BJ (cell line): ENCODE measurements at regions not wholly inside any gene's neighbourhood (a gene's known extent, or its start where the extent isn't known, plus 50 kb on each side); places are given as distances from the start of the nearest gene placed in this dataset.

Experiments
- CTCF ChIA-PET: fragments of 350-600 bp; formaldehyde crosslinking; extraction: SDS; loops from one replicate; lab custom pipeline; 2021; ENCODE audit warnings: antibody characterized with exemption, inconsistent platforms; lab: Yijun Ruan, JAX
- POLR2A ChIA-PET: fragments of 300-600 bp; sonication (Branson Sonifier 250); formaldehyde crosslinking; extraction: SDS; loops from one replicate; lab custom pipeline; 2021; ENCODE audit warnings: antibody characterized with exemption; lab: Charles Lee
- DNase-seq: peaks from one replicate; pipeline ENCODE4 v3.0.0-alpha.2; 2011; ENCODE audit warnings: low read depth
- H3K27me3 ChIP-seq: 2 replicates; pipeline ENCODE4 v1.6.0; 2011; ENCODE audit warnings: low read length; ENCODE audit not compliant: control insufficient read depth, insufficient read depth
- H3K36me3 ChIP-seq: 2 replicates; pipeline ENCODE4 v1.5.1; 2011; ENCODE audit warnings: low read length; ENCODE audit not compliant: control insufficient read depth, insufficient read depth
- H3K4me3 ChIP-seq: 2 replicates; pipeline ENCODE4 v1.5.1; 2011; ENCODE audit warnings: low read depth, mild to moderate bottlenecking, control low read depth, low read length
- CTCF ChIP-seq: IDR thresholded peaks from 2 replicates; pipeline ENCODE4 v1.5.1; 2011; ENCODE audit warnings: low read depth, mild to moderate bottlenecking, control low read depth, inconsistent platforms, low read length, moderate library complexity; ENCODE audit not compliant: insufficient read depth

- POLR2A ChIA-PET: interaction anchor here (0.7 kb wide), 1 partner anchor 129 kb away, joined by 3 read pairs; no protein-coding TSS in a partner anchor
- CTCF ChIA-PET: no interaction called here
- no peak overlapping the region for H3K4me3 ChIP-seq
- no peaks in the 10 kb centered on the region for H3K27me3 ChIP-seq
- no peaks in the 10 kb centered on the region for H3K36me3 ChIP-seq
- no peak for DNase-seq
- no peak for TF ChIP-seq CTCF
Observed at GRCh38 chr14:36245223-36245622, 68.7 kb upstream of the PTCSC3 start.

GRCh38 chr14:36243183-36243582, 66.7 kb upstream of the PTCSC3 start:
- no peaks in the 10 kb centered on the region for H3K36me3 ChIP-seq
- ChIA-PET CTCF (no interaction called here), POLR2A (interaction anchor here (0.6 kb wide), 1 partner anchor 467 kb away, joined by 5 read pairs; no protein-coding TSS in a partner anchor)
- no peaks in the 10 kb centered on the region for H3K27me3 ChIP-seq
- H3K4me3 ChIP-seq: no peak overlapping the region
- no peak for DNase-seq
- TF ChIP-seq CTCF: no peak

DNA sequence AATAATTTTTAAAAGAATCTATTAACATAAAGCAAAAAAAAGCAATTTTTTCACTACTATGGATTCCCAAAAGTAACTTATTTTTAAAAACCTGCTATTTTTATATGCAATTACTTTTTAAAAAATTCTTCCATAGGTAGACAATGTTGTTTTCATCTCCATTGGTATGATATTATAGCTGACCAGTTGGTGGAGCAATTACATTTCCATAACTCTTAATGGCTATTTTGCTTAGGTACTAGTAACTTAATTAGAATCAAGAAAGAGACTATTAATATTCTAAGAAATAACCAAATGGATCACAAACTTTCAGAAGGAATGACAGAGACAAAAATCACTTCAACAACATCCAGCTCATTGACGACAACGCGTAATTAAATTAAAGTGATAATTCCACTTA, 64.7 kb upstream of the PTCSC3 start:
- H3K27me3 ChIP-seq: no peaks in the 10 kb centered on the region
- no peaks in the 10 kb centered on the region for H3K36me3 ChIP-seq
- no peak for DNase-seq
- CTCF ChIA-PET: interaction anchor here (1.6 to 2.7 kb wide), 2 partner anchors 129 to 133 kb away, joined by 3 to 18 read pairs; no protein-coding TSS in a partner anchor
- TF ChIP-seq CTCF: 0 out of 2 replicates have a peak, but pooled peaks have one; percentile 3
- POLR2A ChIA-PET: no interaction called here
- H3K4me3 ChIP-seq: no peak overlapping the region

- Histone ChIP-seq H3K4me3 (no peak overlapping the region), H3K27me3 (no peaks in the 10 kb centered on the region), H3K36me3 (no peaks in the 10 kb centered on the region)
- ChIA-PET CTCF (interaction anchor here (0.7 kb wide), 1 partner anchor 135 kb away, joined by 3 read pairs; no protein-coding TSS in a partner anchor), POLR2A (no interaction called here)
- TF ChIP-seq CTCF: no peak
- DNase-seq: peak; percentile 12
Observed at GRCh38 chr14:36238666-36239363, 62.3 kb upstream of the PTCSC3 start.

DNA sequence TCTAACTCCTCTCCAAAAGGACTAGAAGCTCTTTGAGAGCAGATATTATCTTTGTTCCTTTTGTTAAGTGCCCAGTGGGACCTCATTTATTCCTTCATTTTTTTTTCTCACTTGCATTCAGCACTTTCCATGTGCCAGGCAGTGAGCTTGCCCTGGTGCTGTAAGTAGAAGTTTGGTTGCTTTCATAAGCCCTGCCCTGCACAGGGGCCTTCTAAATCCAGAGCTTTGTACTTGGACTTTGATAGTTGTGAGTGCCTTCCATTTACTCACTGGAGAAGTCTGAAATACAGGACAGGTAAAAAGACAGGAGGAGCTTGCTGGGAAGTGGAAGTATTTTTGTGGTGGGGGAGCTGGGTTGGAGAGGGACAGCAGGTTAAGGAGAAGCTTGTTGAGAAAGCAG, 56.7 kb upstream of the PTCSC3 start:
- Histone ChIP-seq H3K4me3 (no peak overlapping the region), H3K27me3 (no peaks in the 10 kb centered on the region), H3K36me3 (no peaks in the 10 kb centered on the region)
- POLR2A ChIA-PET: no interaction called here
- no peak for DNase-seq
- no peak for TF ChIP-seq CTCF
- CTCF ChIA-PET: interaction anchor here (0.7 to 1.2 kb wide), 3 partner anchors 10 to 164 kb away, joined by 3 to 4 read pairs (median 3); no protein-coding TSS in a partner anchor
